ENCODE measurements at regions not wholly inside any gene's neighbourhood (a gene's known extent, or its start where the extent isn't known, plus 50 kb on each side); places are given as distances from the start of the nearest gene placed in this dataset.
"Not testable (repeated sequence)": the region's sequence is repeated elsewhere in the genome, so short reads cannot be mapped to it uniquely, and the experiment has no call there.

DNA sequence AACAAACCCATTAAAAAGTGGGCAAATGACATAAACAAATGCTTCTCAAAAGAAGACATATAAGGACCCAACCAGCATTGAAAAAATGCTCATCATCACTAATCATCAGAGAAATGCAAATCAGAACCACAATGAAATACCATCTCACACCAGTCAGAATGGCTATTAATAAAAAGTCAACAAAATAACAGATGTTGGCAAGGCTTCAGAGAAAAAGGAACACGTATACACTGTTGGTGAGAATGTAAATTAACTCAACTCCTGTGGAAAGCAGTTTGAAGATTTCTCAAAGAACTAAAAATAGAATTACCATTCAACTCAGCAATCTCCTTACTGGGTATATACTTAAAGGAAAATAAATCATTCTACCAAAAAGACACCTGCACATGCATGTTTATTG, 283.6 kb downstream of the PAPSS1 start:
- not testable (repeated sequence) for TF ChIP-seq EZH2 (IDR thresholded peaks at IDR 0.05; ENCODE audit: borderline replicate concordance)
- TF ChIP-seq, protein P1, sequence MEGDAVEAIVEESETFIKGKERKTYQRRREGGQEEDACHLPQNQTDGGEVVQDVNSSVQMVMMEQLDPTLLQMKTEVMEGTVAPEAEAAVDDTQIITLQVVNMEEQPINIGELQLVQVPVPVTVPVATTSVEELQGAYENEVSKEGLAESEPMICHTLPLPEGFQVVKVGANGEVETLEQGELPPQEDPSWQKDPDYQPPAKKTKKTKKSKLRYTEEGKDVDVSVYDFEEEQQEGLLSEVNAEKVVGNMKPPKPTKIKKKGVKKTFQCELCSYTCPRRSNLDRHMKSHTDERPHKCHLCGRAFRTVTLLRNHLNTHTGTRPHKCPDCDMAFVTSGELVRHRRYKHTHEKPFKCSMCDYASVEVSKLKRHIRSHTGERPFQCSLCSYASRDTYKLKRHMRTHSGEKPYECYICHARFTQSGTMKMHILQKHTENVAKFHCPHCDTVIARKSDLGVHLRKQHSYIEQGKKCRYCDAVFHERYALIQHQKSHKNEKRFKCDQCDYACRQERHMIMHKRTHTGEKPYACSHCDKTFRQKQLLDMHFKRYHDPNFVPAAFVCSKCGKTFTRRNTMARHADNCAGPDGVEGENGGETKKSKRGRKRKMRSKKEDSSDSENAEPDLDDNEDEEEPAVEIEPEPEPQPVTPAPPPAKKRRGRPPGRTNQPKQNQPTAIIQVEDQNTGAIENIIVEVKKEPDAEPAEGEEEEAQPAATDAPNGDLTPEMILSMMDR (IDR thresholded peaks at IDR 0.05; ENCODE audit: poor library complexity), result not testable (repeated sequence)

Measured in hepatocyte (in vitro differentiated cells).